ENCODE measurements at regions not wholly inside any gene's neighbourhood (a gene's known extent, or its start where the extent isn't known, plus 50 kb on each side); places are given as distances from the start of the nearest gene placed in this dataset.

GRCh38 chr13:75231235-75231634 is 250.7 kb downstream of the TBC1D4 start:
- H3K4me3 ChIP-seq (ENCODE audit: low read depth, low read length): no peak overlapping the region
- no peak for TF ChIP-seq CTCF (IDR thresholded peaks at IDR 0.05; ENCODE audit: insufficient read depth, low read length)
- DNase-seq (ENCODE audit: low read depth): no peak

GRCh38 chr13:75226733-75227435 is 255.1 kb downstream of the TBC1D4 start:
- TF ChIP-seq CTCF (IDR thresholded peaks at IDR 0.05; ENCODE audit: insufficient read depth, low read length): no peak
- no peak overlapping the region for H3K4me3 ChIP-seq (ENCODE audit: low read depth, low read length)
- peak; percentile 94 for DNase-seq (ENCODE audit: low read depth)

GRCh38 chr13:75226092-75226491 is 255.9 kb downstream of the TBC1D4 start:
- no peak for TF ChIP-seq CTCF (IDR thresholded peaks at IDR 0.05; ENCODE audit: insufficient read depth, low read length)
- no peak overlapping the region for H3K4me3 ChIP-seq (ENCODE audit: low read depth, low read length)
- DNase-seq (ENCODE audit: low read depth): no peak

- no peak for TF ChIP-seq CTCF (IDR thresholded peaks at IDR 0.05; ENCODE audit: insufficient read depth, low read length)
- no peak overlapping the region for H3K4me3 ChIP-seq (ENCODE audit: low read depth, low read length)
- DNase-seq (ENCODE audit: low read depth): no peak
These were observed 256.5 kb downstream of the TBC1D4 start for GRCh38 chr13:75225288-75226032.

GRCh38 chr13:75224053-75224742 is 257.8 kb downstream of the TBC1D4 start:
- DNase-seq (ENCODE audit: low read depth): no peak
- no peak overlapping the region for H3K4me3 ChIP-seq (ENCODE audit: low read depth, low read length)
- no peak for TF ChIP-seq CTCF (IDR thresholded peaks at IDR 0.05; ENCODE audit: insufficient read depth, low read length)

- DNase-seq (ENCODE audit: low read depth): peak; percentile 85
- H3K4me3 ChIP-seq (ENCODE audit: low read depth, low read length): no peak overlapping the region
- TF ChIP-seq CTCF (IDR thresholded peaks at IDR 0.05; ENCODE audit: insufficient read depth, low read length): no peak
These were observed 259.9 kb downstream of the TBC1D4 start for GRCh38 chr13:75222031-75222430.
